Sigmoid colon (tissue), 6 donors: ENCODE measurements at regions not wholly inside any gene's neighbourhood (a gene's known extent, or its start where the extent isn't known, plus 50 kb on each side); places are given as distances from the start of the nearest gene placed in this dataset.
A peak's percentile ranks its signal among the peaks of the same experiment; 100 is the strongest.

Source experiments
- DNase-seq: peaks from one replicate; pipeline ENCODE4 v3.0.0-alpha.2; 2019
- H3K27ac ChIP-seq, 4 donors: fragments of 200-600 bp; sonication (generic); one replicate each; pipeline ENCODE4 v1.5.1; 2016 to 2019; ENCODE audit warnings: mild to moderate bottlenecking in 1 of 4
- H3K27me3 ChIP-seq, 3 donors: fragments of 200-600 bp; sonication (generic); one replicate each; pipeline ENCODE4 v1.5.1; 2019; ENCODE audit warnings: mild to moderate bottlenecking in 1 of 3
- H3K36me3 ChIP-seq, 4 donors: fragments of 200-600 bp; sonication (generic); one replicate each; pipeline ENCODE4 v1.5.1; 2016 to 2019
- H3K4me1 ChIP-seq, 4 donors: fragments of 200-600 bp; sonication (generic); one replicate each; pipeline ENCODE4 v1.5.1; 2017 to 2019
- H3K4me3 ChIP-seq, 4 donors: fragments of 200-600 bp; sonication (generic); one replicate each; pipeline ENCODE4 v1.5.1; 2017 to 2019; ENCODE audit warnings: mild to moderate bottlenecking in 2 of 4, moderate library complexity in 1 of 4
- H3K9me3 ChIP-seq, 4 donors: fragments of 200-600 bp in 3 of 4; sonication (generic) in 3 of 4; one replicate each; pipeline versions ENCODE4 v1.5.1 to v1.6.1; 2013 to 2019
- CTCF ChIP-seq, 4 experiments: fragments of 450-650 bp in 3 of 4; fragments of 200-600 bp in 1 of 4; IDR thresholded peaks; one replicate each; pipeline ENCODE4 v1.5.1; 2016 to 2019; ENCODE audit warnings: antibody characterized with exemption in 4 of 4, mild to moderate bottlenecking in 3 of 4, moderate library complexity in 2 of 4
- EP300 ChIP-seq, 4 donors: sonication (generic); formaldehyde crosslinking; IDR thresholded peaks; one replicate each; pipeline ENCODE4 v1.6.1; 2017; ENCODE audit warnings: antibody characterized with exemption in 4 of 4
- POLR2A ChIP-seq, 2 donors: fragments of 450-650 bp; IDR thresholded peaks; one replicate each; pipeline ENCODE4 v1.6.1; 2016; ENCODE audit warnings: antibody characterized with exemption in 2 of 2, mild to moderate bottlenecking in 2 of 2, moderate library complexity in 2 of 2
- POLR2AphosphoS5 ChIP-seq, 4 donors: sonication (generic); formaldehyde crosslinking; IDR thresholded peaks; one replicate each; pipeline ENCODE4 v1.6.1; 2017; ENCODE audit warnings: antibody characterized with exemption in 4 of 4
- WGBS, 2 donors: extraction: QIAGEN DNeasy Blood & Tissue Kit; methylation state at CpG; one replicate each; pipeline ENCODE4 v1.1.7; 2013; 5-methylcytosine and 5-hydroxymethylcytosine counted together
- intact Hi-C: fragments of 100-400 bp; cut with DNase I; formaldehyde crosslinking; loops from one replicate; pipeline ENCODE4 v1.15.1; 2023
- donor health status: healthy with polysubstance abuse.
- donor health status: healthy.

GRCh38 chr10:43965918-43966570 is 317.4 kb upstream of the ZNF32 start:
- H3K36me3 ChIP-seq: no peaks in the 10 kb centered on the region
- TF ChIP-seq CTCF (IDR thresholded peaks at IDR 0.05) (no peak), POLR2AphosphoS5 (IDR thresholded peaks at IDR 0.05) (no peak), EP300 (IDR thresholded peaks at IDR 0.05) (no peak), POLR2A (IDR thresholded peaks at IDR 0.05) (no peak)
- H3K27me3 ChIP-seq: no peaks in the 10 kb centered on the region
- H3K4me3 ChIP-seq: no peak overlapping the region
- H3K27ac ChIP-seq: peak overlapping the region in 1 of 4 donors; percentile 57
- no peak for DNase-seq
- no peaks in the 10 kb centered on the region for H3K9me3 ChIP-seq
- H3K4me1 ChIP-seq: peaks cover 0 to 38% (median 28%) of the 10 kb centered on the region in 4 donors
- intact Hi-C loops: no loop called here
- 84 to 89% methylated on average over 7 of the region's 7 CpGs for WGBS, 2 donors

GRCh38 chr10:43965033-43965917 is 316.6 kb upstream of the ZNF32 start:
- intact Hi-C loops: no loop called here
- Histone ChIP-seq H3K27me3 (no peaks in the 10 kb centered on the region), H3K9me3 (no peaks in the 10 kb centered on the region), H3K4me1 (peaks cover 0 to 38% (median 28%) of the 10 kb centered on the region in 4 donors), H3K27ac (peak overlapping the region in 3 of 4 donors; percentile 15 to 57 (median 20)), H3K36me3 (no peaks in the 10 kb centered on the region), H3K4me3 (no peak overlapping the region)
- no peak for TF ChIP-seq EP300 (IDR thresholded peaks at IDR 0.05)
- TF ChIP-seq POLR2A (IDR thresholded peaks at IDR 0.05): no peak
- TF ChIP-seq POLR2AphosphoS5 (IDR thresholded peaks at IDR 0.05): peak in 1 of 4 donors; percentile 34
- WGBS, 2 donors: 35 to 63% methylated on average over 14 of the region's 14 CpGs
- no peak for DNase-seq

- DNase-seq: no peak
- TF ChIP-seq POLR2AphosphoS5 (IDR thresholded peaks at IDR 0.05) (no peak), CTCF (IDR thresholded peaks at IDR 0.05) (no peak), EP300 (IDR thresholded peaks at IDR 0.05) (no peak), POLR2A (IDR thresholded peaks at IDR 0.05) (no peak)
- H3K27ac ChIP-seq: peak overlapping the region in 3 of 4 donors; percentile 15 to 57 (median 20)
- no peaks in the 10 kb centered on the region for H3K27me3 ChIP-seq
- H3K36me3 ChIP-seq: no peaks in the 10 kb centered on the region
- H3K4me3 ChIP-seq: no peak overlapping the region
- H3K9me3 ChIP-seq: no peaks in the 10 kb centered on the region
- H3K4me1 ChIP-seq: peaks cover 0 to 38% (median 28%) of the 10 kb centered on the region in 4 donors
- intact Hi-C loops: no loop called here
- 79 to 84% methylated on average over 5 of the region's 5 CpGs for WGBS, 2 donors
Measured at GRCh38 chr10:43964486-43964885, 315.8 kb upstream of the ZNF32 start.

GRCh38 chr10:43963793-43964425 is 315.2 kb upstream of the ZNF32 start:
- H3K27ac ChIP-seq: peak overlapping the region in 3 of 4 donors; percentile 15 to 57 (median 20)

More at GRCh38 chr10:43963793-43964425, 315.2 kb upstream of the ZNF32 start:
- Histone ChIP-seq H3K4me3 (no peak overlapping the region), H3K4me1 (peaks cover 0 to 38% (median 28%) of the 10 kb centered on the region in 4 donors), H3K36me3 (no peaks in the 10 kb centered on the region), H3K27me3 (no peaks in the 10 kb centered on the region), H3K9me3 (no peaks in the 10 kb centered on the region)
- TF ChIP-seq POLR2A (IDR thresholded peaks at IDR 0.05) (no peak), CTCF (IDR thresholded peaks at IDR 0.05) (no peak), EP300 (IDR thresholded peaks at IDR 0.05) (no peak), POLR2AphosphoS5 (IDR thresholded peaks at IDR 0.05) (no peak)
- no peak for DNase-seq
- 67 to 73% methylated on average over 10 of the region's 10 CpGs for WGBS, 2 donors
- intact Hi-C loops: no loop called here
